ENCODE measurements at regions not wholly inside any gene's neighbourhood (a gene's known extent, or its start where the extent isn't known, plus 50 kb on each side); places are given as distances from the start of the nearest gene placed in this dataset.

- no peak for DNase-seq (ENCODE audit: low read depth in 3 of 3)
These were observed 338.1 kb upstream of the KIRREL3 start for GRCh38 chr11:127338380-127339259.

DNA sequence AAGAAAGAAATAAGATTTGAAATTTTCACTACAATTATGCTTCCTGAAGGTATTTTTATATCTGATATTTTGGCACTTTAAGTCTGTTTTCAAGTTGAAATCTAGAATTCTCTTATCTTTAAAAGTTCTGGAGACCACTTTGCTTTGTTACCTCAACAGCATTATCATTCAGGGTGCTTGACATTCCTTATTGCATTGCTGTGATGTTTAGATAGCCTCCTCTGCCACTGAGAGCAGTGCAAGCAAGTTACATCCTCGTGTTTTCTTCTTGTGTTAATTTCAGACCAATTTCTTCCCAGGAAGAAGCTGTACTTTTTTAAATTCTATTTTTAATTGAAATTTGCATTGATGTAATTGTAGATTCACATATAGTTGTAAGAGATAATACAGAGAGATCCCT lies 333.9 kb upstream of the KIRREL3 start:
- no peak for DNase-seq (ENCODE audit: low read depth in 3 of 3)

DNA sequence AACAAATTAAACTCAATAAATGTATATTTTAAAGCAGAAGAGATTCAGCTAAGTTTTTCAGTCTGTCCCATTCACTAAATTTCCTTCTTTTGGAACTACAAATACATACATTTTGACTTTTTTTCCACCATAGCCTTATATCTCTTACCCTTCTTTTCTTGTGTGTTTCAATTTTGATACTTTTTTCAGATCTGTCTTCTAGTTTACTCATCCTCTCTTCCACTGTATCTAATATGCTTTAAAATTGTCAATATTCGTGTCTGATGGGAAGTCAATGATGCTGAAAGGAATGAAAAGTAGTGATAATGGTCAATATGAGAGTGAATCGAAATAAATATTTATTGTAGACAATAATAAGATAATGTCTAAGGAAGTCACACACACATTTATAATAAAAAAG lies 332.3 kb upstream of the KIRREL3 start:
- no peak for DNase-seq (ENCODE audit: low read depth in 3 of 3)

GRCh38 chr11:127330044-127330443 lies 329.5 kb upstream of the KIRREL3 start:
- DNase-seq (ENCODE audit: low read depth in 3 of 3), result no peak

- no peak for DNase-seq (ENCODE audit: low read depth in 3 of 3)
These were observed 307.7 kb upstream of the KIRREL3 start for GRCh38 chr11:127308291-127308690.

GRCh38 chr11:127307700-127308099 lies 307.1 kb upstream of the KIRREL3 start:
- DNase-seq (ENCODE audit: low read depth in 3 of 3), result no peak

DNA sequence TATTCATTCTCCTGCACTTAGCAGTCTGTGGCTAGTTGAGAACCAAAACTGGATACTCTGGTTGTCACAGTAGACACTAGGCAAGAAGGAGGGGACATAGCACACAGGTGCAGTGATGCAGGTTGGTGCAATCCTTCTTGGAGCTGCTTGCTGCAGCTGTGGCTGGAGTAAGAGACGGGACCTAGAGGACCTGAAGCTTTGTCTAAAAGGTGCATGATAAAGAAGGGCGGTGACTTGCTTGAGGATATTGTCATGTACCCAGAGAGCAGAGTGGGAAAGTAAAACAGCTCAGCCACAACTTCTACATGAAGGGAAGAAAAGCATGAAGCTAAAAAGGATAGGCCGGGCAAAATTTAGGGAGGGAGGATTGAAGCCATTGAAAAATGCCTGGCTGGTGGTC lies 304.1 kb upstream of the KIRREL3 start:
- no peak for DNase-seq (ENCODE audit: low read depth in 3 of 3)

- DNase-seq (ENCODE audit: low read depth in 3 of 3), result no peak
These were observed 288.4 kb upstream of the KIRREL3 start for GRCh38 chr11:127288926-127289325.

- DNase-seq (ENCODE audit: low read depth in 3 of 3), result no peak
These were observed 281.0 kb upstream of the KIRREL3 start for GRCh38 chr11:127281534-127281933.

DNA sequence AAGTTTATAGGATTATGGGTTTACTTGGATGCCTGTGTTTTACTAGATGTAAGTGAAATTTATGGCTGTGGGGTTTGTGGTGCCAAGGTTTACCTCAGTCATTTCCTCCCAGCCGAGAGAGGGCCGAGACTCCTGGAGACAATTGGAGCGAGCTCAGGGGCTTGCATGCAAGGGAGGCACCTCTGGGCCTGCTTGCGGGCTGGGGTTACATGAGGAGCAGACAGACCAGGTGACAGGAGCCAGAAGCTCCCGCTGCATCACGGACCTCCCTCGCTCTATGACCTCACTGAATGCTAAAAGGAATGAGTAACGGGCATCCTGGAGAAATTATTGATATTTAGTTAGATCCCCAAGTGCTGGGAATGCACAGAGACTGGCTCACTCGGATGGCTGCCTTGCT lies 275.2 kb upstream of the KIRREL3 start:
- no peak for DNase-seq (ENCODE audit: low read depth in 3 of 3)

GRCh38 chr11:127274328-127274676 lies 273.7 kb upstream of the KIRREL3 start:
- no peak for DNase-seq (ENCODE audit: low read depth in 3 of 3)

GRCh38 chr11:127273593-127274327 lies 273.2 kb upstream of the KIRREL3 start:
- no peak for DNase-seq (ENCODE audit: low read depth in 3 of 3)

- DNase-seq (ENCODE audit: low read depth in 3 of 3), result no peak
These were observed 270.3 kb upstream of the KIRREL3 start for GRCh38 chr11:127270851-127271250.

DNA sequence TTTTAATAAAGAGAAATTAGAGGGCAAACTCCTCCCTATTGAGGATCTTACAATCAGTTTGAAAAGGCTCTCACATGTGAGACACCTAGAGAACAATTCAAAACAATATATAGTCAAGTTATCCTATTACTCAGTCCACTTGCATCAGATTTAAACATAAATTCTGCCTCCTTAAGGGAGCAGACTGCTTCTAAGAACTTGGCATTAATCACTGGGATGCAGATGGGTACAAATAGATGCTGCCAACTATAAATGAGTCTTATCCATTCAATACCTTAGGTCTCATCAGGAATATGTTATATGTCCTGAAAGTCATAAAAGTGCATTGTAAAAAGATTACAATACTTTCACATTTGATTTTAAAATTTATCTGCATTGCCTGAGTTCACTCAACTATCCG lies 269.3 kb upstream of the KIRREL3 start:
- DNase-seq (ENCODE audit: low read depth in 3 of 3), result no peak

DNA sequence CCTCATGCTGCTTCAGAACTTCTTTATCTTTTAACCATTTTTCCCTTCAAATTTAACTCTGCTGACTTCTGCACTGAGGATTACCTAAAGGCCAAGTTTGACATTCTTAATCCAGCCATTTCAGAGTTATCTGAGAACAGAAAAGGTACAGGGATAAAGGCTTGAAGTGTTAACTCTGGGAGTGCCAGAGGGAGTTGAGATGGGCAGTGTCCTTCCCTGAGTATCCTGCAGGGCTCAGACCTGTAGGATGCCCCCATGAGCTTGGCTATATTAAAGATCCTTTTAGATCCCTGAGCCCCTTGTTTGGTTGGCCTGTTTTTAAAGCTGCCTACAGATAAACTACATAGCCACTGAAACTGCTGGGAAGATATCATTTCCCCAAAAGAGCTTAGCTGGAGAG lies 268.4 kb upstream of the KIRREL3 start:
- DNase-seq (ENCODE audit: low read depth in 3 of 3), result no peak

DNA sequence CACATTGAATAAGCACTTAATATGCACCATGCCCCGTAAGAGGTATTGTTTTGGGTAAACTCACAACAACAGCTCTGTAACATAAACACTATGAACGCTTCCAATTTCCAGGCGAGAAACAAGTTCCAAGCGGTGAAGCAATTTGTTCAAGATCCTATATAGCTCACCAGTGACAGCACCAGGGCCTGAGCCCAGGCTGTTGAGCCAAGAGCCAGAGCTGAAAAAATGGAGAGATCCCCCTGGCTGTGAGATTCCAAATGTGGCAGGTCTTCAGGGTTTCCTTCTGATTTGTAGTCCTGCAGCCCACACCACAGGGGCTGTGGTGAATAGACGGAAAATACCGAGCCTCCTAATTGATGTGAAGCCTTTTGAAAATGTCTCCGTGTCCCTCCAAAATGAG lies 268.0 kb upstream of the KIRREL3 start:
- DNase-seq (ENCODE audit: low read depth in 3 of 3), result no peak

DNA sequence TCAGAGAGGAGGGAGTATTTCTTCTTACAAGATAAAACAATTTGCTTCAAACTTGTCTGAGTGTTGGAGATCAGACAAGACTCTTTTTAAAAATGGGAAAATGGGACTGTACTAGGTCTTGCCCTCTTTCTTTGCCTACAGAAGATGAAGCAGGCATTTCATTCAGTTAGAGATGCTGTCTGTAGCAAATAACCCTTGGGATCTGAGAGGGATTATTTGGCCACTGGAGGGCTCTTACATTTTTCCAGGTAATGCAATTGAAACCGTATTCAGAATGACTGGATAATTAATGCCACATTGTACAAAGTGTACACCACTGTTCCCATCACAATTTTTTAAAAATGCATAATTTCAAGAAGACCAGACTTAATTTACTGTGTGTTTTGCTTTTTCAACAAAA lies 258.5 kb upstream of the KIRREL3 start:
- no peak for DNase-seq (ENCODE audit: low read depth in 3 of 3)

GRCh38 chr11:127255209-127255608 lies 254.6 kb upstream of the KIRREL3 start:
- no peak for DNase-seq (ENCODE audit: low read depth in 3 of 3)

DNA sequence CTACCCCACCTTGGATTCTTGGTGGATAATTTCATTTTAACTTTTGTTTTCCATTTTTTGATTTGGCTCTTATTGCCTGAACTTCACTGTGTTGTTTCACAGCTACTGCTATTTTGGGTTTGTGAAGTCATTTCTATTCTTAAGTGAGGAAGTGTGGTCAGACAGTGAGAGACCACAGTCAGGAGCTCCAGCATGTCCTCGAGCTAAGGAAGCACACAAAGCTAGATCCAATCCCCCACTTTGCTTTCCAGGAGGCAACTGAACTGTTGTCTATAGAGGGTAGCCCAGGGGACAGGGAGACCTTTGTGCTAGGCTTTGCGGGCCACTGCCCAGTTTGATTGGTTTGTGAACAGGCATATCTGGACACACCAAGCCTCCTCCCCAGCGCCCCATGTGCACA lies 251.8 kb upstream of the KIRREL3 start:
- no peak for DNase-seq (ENCODE audit: low read depth in 3 of 3)

- no peak for DNase-seq (ENCODE audit: low read depth in 3 of 3)
These were observed 249.0 kb upstream of the KIRREL3 start for GRCh38 chr11:127249576-127249975.

DNA sequence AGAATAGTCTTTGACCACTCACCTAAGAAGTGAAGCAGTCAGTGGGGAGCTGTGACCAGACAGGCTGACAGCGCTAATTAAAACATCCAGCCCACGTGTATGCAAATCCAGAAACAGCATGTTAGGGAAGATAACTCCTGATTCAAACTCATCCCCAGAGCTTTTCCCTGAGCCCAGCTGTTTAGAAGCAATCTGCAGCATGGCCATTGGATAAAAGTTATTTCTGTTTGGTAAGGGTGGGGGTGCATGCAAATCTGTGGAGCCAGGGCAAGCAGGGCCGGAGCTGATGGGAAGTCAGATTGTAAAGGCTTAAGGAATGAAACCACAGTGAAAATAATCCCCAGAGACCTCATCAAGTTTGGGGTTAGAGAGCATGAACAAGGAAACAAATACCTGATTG lies 247.9 kb upstream of the KIRREL3 start:
- DNase-seq (ENCODE audit: low read depth in 3 of 3), result no peak

DNA sequence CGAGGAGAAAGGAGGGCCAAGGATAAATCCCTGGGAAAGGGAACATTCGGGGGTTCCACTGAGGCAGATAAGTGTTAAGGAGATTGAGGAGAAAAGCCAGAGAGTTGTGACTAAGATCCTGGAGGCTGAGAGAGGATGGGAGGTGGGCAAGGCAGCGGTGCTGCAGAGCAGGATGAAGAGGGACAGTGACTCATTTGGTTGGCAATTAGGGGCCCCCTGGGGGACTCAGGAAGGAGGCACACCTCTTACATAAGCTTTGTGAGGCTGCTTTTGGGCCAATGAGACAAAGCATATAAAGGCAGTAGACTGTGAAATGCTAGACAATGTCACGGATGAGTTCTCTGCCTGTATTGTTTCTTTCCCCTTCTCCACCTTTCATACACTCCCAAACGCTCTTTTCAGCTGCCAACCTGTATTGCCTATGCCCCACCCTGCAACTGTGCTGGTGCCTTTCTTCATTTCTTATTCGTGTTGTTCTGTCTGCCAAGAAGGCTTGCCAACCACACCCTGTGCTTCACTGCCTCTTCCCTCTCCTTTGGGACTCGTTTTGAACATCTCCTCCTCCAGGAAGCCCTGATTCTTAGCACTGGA lies 246.8 kb upstream of the KIRREL3 start:
- DNase-seq (ENCODE audit: low read depth in 3 of 3), result no peak

DNA sequence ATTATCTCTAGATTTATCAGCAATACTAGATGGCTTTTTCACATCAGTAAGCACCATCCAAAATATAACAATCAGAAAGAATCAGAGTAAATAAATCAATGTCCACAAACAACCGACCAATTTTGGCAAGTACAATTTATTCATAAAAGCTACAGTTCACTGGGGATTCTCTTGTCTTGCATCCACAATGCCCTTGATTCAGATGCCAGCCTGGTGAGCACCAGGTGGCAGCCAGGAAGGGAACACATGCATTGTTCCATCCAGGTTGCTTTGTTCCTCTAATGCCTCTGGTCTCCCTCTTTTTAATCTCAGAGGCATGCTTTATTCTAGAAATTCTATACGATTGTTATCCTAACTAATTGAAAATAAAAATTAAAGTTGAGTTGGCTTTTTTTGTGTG lies 242.1 kb upstream of the KIRREL3 start:
- no peak for DNase-seq (ENCODE audit: low read depth in 3 of 3)
